Inferior parietal cortex (tissue), 1 donor: ENCODE measurements at regions not wholly inside any gene's neighbourhood (a gene's known extent, or its start where the extent isn't known, plus 50 kb on each side); places are given as distances from the start of the nearest gene placed in this dataset.
"Not testable (repeated sequence)": the region's sequence is repeated elsewhere in the genome, so short reads cannot be mapped to it uniquely, and the experiment has no call there.

Experiments
- DNase-seq: peaks from one replicate; pipeline ENCODE4 v3.0.0-alpha.2; 2016; ENCODE audit errors: extremely low spot score

GRCh38 chr9:102506406-102506805 is 488.7 kb upstream of the CYLC2 start:
- DNase-seq = no peak

DNA sequence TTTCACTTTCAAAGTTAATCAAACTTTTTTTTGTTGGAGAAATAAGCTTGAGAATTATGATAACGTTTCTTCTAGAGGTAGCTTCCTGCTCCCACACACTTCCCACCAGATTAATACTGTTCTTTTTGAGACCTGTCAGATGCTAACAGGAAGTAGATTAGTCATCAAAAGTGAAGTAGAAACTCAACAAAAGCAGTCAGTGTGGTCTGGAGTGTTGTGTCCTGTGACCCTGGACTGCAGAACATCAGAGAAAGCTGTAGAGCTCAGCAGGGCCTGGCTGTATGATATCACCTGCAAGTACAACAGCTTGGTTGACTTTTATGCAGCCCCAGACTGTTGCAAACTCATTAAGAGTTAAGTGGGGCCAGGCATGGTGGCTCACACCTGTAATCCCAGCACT is 495.7 kb upstream of the CYLC2 start:
- no peak for DNase-seq

DNA sequence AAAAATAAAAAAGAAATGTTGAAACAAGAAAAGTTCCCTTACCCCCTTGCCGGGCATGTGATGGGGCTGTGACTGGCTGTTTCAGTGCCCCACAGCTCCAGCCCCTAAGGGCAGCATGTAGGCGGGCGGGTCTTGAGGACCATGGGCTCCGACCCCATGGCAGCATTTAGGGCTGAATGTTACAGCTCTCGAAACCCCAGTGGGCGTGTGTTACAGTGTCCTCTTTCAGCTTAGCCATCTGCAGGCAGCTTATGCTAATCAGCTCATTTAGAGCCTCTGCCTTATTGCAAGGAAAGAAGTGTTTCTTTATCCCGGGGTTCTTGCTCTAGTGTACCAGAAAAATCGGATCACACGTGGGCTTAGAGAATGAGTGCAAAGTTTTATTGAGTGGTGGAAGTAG is 497.4 kb upstream of the CYLC2 start:
- no peak for DNase-seq

- DNase-seq = not testable (repeated sequence)
These were observed 508.2 kb upstream of the CYLC2 start for GRCh38 chr9:102486976-102487375.

DNA sequence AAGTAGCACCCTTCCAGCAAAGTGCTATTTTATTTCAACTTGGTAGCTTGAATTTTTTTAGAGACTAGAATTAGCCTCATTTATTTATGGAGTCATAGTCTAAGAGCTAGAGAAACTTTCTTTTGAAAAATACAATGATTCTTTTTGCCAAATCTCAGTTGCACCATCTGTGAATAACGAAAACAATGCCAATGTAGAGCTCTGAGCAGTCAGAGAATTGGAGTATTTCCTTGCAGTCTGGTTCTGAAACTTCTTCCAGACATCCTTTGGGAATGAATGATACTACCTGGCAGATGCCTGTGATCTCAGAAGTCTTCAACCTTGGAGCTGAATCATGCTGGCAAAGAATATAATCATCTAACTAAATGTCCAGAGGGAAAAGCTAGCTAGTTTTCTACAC is 511.5 kb upstream of the CYLC2 start:
- peak; percentile 50 for DNase-seq

DNA sequence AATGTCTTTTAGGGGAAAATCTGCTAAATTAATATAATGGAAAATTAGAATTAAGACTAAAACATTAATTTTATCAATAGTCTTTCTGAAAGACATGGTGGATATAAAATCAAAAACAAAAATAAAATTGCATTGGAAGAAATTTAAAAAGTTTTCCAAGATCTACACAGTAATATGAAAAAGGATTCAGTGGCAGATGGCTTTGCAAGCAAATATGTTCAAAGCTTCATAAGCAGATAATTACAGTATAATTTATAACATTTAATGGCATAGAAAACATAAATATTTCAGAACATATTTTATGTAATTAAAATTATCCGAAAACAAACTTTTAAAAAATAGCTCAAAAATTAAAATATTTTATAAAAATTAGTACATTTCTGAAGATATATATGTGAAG is 512.4 kb upstream of the CYLC2 start:
- no peak for DNase-seq

- no peak for DNase-seq
These were observed 515.9 kb upstream of the CYLC2 start for GRCh38 chr9:102479191-102479590.

DNA sequence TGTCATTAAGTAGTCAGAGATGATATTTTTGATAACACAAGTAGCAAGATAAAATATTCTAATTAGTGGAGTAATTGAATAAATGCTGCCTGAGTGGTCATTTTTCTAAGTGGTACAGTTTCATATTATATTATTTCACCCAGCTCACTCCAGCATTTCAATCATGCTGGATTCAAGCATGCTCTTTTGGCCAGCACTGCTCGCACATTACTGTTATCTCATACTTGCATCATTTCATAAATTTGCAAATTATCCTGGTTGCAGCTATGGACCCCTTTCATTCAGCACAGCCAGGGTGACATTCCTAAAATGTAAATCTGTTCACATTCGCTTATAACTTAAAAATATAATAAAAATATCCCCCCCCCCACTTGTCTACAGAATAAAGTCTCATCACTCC is 520.8 kb upstream of the CYLC2 start:
- no peak for DNase-seq

- not testable (repeated sequence) for DNase-seq
These were observed 525.7 kb upstream of the CYLC2 start for GRCh38 chr9:102469430-102469829.

DNA sequence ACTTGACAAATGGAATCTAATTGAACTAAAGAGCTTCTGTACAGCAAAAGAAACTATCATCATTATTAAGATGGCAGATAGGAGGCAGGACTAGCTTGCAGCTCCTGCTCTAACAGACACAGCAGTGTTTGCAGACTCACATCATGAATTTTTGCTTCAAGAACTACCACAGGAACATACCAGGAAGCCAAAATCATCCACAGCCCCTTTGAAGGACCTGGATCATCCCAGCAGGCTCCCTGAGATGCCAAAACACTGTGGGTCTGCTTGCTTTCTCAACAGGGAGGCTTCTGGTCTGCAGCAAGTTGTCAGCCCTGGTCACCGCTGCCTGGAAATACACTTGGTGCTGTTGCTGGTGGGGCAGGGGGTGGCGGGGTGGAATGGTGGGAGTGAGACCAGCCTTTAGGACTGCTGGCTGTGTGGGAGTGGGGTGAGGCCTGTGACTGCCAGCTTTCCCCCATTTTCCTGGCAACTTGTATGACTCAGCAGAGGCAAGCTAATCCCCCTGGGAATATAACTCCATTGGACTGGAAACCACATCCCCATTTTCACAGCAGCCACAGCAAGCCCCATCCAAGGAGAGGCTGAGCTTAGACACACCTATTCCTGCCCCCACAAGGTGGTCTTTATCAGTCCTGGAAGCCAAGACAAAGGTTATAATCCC is 533.8 kb upstream of the CYLC2 start:
- no peak for DNase-seq

- DNase-seq = no peak
These were observed 535.3 kb upstream of the CYLC2 start for GRCh38 chr9:102459828-102460227.

- no peak for DNase-seq
These were observed 538.6 kb upstream of the CYLC2 start for GRCh38 chr9:102456562-102456961.

DNA sequence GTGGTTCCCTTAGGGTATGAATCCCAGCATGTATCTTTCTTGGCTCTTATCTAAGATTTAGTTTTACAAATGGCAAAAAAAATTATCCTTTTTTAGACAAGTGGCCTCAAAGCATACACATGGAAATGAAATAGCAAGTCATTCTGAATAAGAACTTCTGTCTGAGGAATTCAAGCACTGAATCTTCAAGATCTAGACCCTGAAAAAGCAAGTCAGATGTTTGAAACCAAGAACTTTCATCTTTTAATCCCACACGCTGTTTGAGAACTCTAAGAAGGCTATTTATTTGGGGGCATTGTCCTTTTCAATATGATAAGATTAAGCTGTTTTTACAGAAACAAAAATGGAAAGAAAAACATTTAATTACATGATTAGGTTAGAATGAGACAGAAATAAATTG is 549.2 kb upstream of the CYLC2 start:
- no peak for DNase-seq

GRCh38 chr9:102445181-102445747 is 549.9 kb upstream of the CYLC2 start:
- DNase-seq = no peak

DNA sequence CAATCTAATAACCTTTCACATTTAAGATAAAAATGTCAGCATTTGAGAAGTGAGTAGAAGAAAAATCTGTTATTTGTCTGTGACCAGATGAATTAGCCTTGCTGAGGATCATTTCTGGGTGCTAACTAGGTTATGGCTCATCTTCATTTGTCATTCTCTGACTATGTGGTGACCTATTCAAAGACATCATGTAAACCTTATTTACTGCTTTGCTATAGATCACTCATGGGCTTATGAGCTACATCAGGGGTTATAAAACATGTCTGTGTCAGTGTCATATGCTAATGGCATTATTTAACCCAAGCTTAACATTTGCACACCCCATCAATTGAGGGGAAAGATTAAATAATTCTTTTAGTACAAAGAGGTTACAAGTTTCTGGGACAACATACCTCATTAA is 555.5 kb upstream of the CYLC2 start:
- DNase-seq = no peak

DNA sequence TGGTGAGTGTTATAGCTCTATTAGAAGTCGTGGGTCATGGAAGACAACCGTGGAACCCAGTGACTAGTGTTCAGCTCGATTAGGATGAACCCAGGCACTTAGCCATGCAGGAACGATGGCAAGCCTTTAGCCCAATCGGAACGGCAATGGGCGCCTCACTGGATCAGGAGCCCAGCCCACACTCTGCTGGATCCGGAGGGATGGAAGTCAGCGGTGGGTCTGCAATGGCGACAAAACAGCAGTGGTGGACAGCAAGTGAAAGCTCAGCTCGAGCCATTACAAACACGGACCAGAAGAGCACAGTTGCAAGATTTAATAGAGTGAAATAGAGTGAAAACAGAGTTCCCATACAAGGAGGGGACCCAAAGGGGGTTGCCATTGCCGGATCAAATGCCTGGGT is 558.5 kb upstream of the CYLC2 start:
- DNase-seq = not testable (repeated sequence)

DNA sequence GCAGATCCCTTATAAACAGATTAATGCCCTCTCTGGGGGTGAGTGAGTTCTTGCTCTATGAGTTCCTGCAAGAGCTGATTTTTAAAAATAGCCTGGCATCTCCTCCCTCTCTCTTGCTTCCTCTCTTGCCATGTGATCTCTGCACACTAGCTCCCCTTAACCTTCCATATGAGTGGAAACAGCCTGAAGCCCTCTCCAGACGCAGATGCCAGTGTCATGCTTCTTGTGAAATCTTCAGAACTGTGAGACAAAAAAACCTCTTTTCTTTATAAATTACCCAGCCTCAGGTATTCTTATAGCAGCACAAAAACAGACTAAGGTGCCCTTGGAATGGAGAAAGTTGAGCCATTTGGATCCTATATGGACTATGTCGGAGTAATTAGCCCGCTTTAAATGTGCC is 559.7 kb upstream of the CYLC2 start:
- DNase-seq = no peak

DNA sequence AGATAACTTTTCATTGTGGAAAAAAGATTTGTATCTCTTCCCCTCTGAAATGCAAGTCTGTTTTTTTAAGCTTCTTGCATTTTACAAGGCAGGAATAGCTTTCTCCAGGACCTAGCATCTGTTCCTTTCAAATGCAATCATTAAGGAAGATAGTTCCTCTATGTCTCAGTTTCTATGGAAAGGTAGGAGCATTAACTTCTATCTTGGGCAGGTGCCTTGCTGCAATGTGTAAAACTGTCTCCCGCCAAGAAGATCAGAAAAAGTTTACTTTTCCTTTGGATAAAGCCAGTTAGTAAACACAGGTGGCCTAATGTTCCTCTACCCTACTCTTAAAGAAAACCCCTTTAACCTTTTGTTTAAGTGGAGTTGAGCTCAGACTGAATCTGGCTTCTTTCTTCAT is 560.6 kb upstream of the CYLC2 start:
- no peak for DNase-seq

DNA sequence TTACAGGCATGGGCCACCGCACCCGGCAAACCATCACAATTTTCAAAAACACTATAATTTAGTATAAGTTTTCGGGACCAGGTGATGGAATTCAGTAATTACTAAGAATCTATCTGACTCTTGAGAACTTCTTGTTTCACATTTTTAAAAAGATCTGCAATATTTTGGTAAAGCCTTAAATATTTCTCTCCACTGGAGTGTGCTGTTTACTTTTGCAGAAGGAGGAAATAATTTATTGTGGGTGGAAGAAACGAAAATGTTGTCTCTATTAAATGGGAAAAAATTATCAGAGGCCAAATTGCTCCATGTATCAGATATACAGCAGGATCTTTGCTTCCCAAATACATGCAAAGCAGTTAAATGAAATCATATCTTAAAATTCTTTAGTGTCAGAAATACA is 566.8 kb upstream of the CYLC2 start:
- DNase-seq = no peak

DNA sequence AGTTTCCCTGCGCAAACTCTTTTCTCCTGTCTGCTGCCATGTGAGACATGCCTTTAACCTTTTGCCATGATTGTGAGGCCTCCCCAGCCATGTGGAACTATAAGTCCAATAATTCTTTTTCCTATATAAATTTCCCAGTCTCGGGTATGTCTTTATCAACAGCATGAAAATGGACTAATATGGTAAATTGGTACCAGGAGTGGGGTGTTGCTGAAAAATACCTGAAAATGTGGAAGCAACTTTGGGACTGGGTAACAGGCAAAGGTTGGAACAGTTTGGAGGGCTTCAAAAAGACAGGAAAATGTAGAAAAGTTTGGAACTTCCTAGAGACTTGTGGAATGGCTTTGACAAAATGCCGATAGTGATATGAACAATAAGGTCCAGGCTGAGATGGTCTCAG is 578.9 kb upstream of the CYLC2 start:
- not testable (repeated sequence) for DNase-seq

DNA sequence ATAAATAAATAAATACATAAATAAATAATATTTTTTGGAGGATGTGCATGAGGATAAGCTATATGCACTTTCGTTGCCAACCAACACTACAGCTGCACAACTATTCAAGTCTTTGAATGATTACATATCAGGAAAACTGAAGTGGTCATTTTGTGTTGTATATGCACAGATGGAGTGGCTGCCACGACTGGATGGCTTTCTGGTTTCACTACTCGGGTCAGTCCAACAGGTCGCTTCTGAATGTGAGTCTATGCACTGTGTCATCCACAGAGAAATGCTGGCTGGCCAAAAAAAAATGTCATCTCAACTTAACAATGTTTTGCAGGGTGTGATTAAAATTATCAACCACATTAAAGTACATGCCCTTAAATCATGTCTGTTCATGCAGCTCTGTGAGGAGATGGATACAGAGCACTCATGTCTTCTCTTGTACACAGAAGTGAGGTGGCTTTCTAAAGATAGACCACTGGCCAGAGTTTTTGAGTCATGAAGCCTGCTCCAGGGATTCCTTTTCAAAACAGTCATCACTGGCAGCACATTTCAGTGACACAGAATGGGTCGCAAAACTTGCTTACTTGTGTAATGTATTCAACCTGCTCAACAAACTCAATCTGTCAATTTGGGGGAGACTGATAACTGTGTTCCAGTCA is 589.8 kb upstream of the CYLC2 start:
- no peak for DNase-seq

DNA sequence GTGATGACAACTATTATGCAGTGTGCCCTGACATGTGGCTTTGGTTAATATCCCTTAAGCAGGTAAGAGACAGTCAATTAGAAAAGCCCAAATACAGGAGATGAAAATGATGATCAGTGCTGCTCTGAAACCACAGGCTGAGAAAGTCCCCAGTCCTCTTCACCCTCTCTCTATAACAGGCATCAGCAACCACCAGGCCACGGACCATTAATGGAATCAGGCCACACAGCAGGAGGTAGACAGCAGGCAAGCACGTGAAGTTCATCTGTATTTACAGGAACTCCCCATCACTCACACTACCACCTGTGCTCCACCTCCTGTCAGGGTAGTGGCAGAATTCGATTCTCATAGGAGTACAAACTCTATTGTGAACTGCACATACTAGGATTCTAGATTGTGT is 591.6 kb upstream of the CYLC2 start:
- no peak for DNase-seq

DNA sequence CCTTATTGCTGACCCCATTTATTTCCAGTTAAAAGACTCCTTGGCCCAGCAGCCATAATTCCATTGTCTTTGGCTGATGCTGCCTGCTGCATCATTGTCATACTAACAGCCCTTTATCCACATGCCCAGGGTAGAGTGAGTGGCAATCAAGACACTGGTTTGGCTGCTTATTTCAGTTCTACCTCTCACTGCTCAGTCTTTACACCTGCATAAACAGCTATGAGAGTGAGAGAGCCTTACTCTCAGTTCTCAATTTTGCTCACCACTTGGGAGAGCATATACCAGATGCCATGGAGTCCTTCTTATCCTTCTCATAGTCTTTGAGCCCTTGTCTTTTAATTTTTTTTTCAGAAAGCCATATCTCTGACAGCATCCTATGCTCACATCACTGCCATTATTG is 596.9 kb upstream of the CYLC2 start:
- DNase-seq = no peak

- not testable (repeated sequence) for DNase-seq
These were observed 609.5 kb upstream of the CYLC2 start for GRCh38 chr9:102385620-102386019.
